Cerebellar cortex (tissue), 1 donor: ENCODE measurements at regions not wholly inside any gene's neighbourhood (a gene's known extent, or its start where the extent isn't known, plus 50 kb on each side); places are given as distances from the start of the nearest gene placed in this dataset.

Source experiments
- DNase-seq: peaks from one replicate; pipeline ENCODE4 v3.0.0-alpha.2; 2015; ENCODE audit warnings: low spot score

DNA sequence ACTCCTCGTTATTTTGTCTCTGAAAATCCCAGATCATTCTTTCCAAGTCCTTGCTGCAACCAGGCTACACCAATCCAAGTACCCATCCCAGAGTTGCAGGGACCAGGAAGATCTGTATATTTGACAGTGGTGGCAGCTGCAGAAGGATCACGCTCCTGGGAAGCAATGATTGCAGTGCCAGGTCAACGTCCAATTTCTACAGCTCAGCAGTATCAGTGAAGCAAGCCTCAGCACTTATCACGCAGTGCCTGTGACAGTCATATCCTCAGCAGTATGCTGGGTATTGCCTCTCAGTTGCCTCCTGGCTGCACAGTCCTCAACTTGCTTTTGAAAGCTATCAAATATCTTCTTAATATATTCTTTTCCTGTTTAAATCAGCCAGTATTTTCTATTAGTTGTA, 66.7 kb downstream of the BARHL2 start:
- no peak for DNase-seq

DNA sequence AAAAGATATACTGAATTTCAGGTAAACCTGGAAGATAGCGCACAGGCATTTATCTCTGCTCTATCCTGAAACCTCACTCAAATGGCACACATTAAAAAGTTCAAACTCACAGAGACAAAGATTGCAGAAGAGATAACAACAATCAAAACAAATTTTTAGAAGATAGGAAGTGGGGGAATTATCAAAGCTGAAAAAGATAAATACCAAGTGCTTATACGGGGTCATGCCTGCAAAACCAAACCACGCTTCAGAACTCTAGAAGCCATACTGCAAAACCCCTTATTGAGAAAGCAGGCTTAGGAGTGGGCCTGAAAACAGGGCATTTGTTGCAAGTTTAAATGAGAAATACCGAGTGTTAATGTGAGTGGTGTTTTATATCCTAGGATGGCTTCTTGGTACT, 76.8 kb downstream of the BARHL2 start:
- no peak for DNase-seq

DNA sequence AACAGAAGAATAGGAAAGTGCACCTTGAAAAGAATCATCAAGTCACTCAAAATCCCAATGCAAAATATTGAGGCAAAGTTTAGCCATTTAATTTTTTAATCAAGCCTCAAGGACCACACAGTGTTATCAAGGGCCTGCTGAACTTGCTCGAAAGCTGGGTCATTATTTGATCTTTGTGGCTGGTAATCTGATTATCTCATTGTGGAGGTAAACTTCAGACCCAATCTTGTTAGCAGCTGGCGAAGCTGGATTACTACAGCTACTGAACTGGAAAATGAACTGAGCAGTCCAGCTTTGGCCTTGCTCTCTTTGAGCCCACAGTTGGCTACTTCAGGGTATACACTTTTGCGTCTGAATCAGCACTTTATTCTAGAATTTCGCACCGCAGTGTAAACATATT, 94.4 kb downstream of the BARHL2 start:
- no peak for DNase-seq

- peak; percentile 27 for DNase-seq
Observed at GRCh38 chr1:90621986-90622385, 95.1 kb downstream of the BARHL2 start.

DNA sequence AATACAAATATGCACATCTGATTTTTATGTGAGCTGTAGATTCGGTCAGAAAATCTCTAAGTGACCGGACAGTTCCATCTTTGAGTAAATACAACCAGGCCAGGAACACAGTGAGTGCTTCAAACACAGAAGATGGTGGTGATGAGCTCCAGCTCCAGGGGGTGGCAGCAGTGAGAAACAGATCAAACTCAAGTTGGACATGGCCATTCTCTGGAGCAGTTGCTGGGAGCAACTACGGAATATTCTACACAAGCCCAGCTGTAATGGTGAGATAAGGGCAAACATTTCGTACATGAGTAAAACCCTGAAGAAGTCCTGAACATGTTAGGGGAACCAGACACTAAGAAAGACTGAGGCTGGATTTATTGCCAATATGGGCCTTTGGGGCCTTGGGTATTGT, 100.7 kb downstream of the BARHL2 start:
- peak; percentile 69 for DNase-seq

GRCh38 chr1:90614872-90615271, 102.2 kb downstream of the BARHL2 start:
- DNase-seq, result peak; percentile 9

DNA sequence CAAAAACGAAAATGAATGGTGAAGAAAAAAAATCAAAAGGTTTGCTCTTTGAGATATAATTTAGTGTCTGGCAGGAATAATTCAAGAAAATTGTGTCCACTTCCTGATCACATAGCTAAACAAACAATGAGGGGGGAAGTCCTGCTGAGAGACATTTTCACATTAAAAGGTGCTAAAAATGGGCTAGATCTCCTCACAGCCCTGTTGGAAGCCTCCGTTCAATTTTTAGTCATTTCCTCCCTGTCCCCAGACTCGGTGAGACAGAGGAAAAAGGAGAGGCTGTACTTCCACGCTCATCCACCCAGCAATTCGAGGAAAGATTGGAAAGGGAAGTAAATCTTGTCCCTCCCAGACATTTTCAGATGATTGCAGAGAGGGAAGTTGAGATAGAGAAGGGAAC, 103.7 kb downstream of the BARHL2 start:
- DNase-seq, result peak; percentile 53

DNA sequence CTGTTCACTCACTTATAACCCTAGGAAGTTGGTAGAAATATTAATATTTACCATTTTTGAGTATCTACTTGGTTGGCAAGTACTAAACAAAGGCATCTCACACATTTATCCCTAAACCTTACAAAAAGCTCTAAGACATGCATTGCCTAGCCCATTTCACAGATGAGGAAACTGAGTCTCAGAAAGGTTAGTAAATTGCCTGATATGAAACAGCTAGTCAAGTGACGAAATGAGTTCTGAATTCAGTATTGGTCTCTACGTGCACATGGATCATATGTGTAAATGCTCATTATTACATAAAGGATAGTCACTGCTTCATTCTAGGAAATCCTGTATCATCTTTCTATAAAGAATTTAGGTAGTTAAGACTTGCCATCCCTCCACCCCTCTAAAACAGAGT, 105.1 kb downstream of the BARHL2 start:
- DNase-seq, result no peak

- DNase-seq, result no peak
Observed at GRCh38 chr1:90607736-90608135, 109.4 kb downstream of the BARHL2 start.

- peak; percentile 96 for DNase-seq
Observed at GRCh38 chr1:90605070-90605469, 112.0 kb downstream of the BARHL2 start.

DNA sequence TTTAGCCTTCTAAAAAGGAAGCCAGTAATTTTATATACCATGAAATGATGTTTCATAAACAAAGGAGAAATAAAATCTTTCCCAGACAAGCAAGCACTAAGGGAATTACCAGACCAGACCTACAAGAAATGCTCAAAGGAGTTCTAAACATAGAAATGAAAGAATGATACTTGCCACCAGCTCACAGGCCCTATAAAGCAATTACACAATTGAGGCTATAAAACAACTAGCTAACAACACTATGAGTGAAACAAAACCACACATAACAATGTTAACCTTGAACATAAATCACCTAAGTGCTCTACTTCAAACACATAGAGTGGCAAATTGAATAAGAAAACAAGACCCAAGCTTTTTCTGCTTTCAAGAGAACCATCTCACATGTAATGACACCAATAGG, 123.8 kb downstream of the BARHL2 start:
- no peak for DNase-seq

GRCh38 chr1:90591970-90592356, 125.1 kb downstream of the BARHL2 start:
- DNase-seq, result no peak

DNA sequence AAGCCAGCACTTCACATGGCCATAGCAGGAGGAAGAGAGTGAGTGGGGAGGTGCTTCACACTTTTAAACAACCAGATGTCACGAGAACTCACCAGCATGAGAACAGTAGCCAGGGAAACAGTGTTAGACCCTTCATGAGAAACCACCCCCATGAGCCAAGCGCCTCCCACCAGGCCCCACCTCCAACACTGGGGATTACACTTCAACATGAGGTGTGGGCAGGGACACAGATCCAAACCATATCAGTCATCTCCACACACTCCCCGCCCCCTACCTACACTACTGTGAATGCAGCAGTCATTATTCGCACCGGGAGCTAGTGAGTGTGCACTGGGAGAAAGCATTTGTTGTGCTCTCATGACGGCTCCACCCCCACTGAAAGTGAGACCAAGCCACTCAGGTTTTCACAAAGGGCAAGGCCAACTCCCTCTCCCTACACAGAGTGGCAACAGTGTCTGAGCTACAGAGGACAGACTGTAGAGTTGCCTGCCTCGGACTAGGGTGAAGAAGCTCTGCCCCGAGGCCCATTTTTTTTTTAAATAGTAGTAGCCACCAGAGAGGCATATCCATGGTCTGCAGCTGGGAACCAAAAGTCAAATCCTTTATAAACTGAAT, 125.6 kb downstream of the BARHL2 start:
- DNase-seq, result no peak

GRCh38 chr1:90580176-90580575, 136.9 kb downstream of the BARHL2 start:
- no peak for DNase-seq

GRCh38 chr1:90579212-90579802, 137.8 kb downstream of the BARHL2 start:
- DNase-seq, result peak; percentile 80

- no peak for DNase-seq
Observed at GRCh38 chr1:90574692-90575370, 142.3 kb downstream of the BARHL2 start.

DNA sequence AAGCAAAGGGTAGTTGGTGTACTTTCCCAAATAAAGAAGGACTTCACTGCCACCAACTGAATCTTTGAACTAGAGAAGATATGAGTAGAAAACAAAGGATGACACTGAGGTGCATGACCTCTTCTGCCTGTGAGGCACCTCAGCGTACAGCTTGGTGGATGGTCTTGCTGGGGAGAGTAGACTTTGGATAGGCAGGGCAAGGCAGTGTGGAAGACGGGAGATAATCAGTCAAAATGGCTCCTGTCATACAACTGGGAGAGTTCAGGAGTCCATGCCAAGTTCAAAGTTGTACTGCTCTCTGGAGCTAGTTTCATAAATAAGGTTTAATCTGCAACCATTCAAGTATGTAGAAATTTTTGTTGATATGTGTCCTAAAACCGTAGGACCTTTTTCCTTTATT, 143.4 kb downstream of the BARHL2 start:
- no peak for DNase-seq

DNA sequence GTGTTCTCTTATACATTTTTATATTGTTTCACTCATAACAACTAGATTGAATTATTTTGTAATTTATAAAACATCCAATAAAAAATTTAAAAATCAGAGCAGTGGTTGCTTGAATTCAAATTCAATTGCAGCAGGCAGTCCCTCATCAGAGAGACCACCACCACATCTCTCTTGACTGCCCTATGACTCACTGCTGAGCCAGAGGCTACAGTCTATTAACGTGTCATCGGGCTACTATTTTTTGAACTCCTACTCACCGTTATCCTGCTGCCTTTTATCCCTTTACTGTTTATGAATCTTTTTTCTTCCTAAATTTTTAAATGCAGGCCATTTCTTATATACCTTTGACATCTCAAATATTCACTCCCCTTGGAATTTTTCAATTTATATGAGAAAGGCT, 144.7 kb downstream of the BARHL2 start:
- no peak for DNase-seq

- no peak for DNase-seq
Observed at GRCh38 chr1:90568436-90568835, 148.7 kb downstream of the BARHL2 start.

DNA sequence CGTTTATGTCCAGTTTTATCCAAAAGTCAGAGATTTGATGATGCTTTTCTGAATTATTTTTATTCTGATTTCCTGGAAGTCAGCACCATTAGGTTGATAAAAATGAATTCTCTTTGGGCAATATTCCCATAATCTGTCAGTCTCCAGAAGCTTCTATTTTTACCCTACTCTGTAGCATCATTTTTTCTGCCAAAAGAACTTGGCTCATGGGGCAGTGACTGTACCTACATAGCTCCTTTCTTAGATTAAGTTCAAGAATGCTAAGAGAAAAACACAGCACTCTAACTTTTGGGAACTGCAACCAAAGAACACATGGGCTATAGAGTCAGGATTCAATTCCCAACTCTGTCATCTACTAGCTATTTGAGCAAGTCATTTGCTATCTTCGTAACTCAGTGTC, 152.9 kb downstream of the BARHL2 start:
- peak; percentile 53 for DNase-seq

- DNase-seq, result no peak
Observed at GRCh38 chr1:90562892-90563291, 154.2 kb downstream of the BARHL2 start.

- DNase-seq, result no peak
Observed at GRCh38 chr1:90561911-90562310, 155.2 kb downstream of the BARHL2 start.

DNA sequence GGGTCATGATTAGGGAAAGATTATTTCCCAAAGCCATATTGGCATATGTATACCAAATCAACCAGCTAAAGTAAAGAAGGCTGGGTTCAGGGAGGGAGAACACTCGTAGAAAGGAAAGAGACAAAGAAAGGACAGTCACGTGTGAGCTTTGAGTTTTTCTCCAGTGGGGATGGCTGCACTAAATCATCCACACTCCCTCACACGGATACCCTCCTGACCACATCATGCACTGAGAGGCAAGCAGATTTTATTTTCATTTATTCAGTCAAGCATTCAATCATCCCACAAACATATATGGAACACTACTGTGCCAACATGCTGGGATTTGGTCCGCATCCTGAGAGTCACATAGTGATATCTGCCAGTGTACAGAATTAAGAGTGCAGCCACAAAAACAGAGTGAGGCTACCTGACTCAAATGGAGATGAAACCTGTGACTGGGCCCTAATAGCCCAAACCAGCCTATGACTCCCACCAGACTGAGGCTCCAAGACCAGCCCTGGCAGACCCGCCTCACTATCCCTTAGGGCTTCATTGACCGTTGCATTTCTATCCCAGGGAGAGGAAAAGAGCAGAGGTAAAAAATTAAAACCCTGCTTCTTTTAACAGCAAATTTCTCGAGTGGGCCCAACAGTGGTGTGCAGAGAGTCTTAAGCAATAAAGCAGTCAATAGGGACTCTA, 155.9 kb downstream of the BARHL2 start:
- DNase-seq, result no peak
